ENCODE measurements at regions not wholly inside any gene's neighbourhood (a gene's known extent, or its start where the extent isn't known, plus 50 kb on each side); places are given as distances from the start of the nearest gene placed in this dataset.

DNA sequence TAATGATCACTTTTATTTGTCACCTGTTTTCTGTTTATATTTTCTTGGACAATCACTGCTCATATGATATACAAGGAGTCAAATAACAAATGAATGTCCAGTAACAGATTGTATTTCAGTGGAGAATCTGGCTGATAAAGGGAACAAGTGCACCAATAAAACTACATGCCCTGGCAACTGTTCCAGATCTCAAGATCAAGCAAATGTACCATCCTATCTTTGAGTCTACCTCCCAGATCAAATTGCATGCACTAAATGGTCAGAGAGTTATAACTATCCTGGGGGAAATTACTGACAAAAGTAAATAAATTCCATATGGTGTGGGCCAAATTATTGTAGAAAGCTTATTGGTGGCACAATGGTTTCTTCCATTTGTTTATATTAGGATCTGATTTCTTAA, 452.8 kb downstream of the MBD2 start:
- Histone ChIP-seq H3K4me1 (ENCODE audit: control insufficient read depth, insufficient read depth, low read length) (no peaks in the 10 kb centered on the region), H3K27ac (ENCODE audit: low read depth, low read length) (no peak overlapping the region), H3K27me3 (ENCODE audit: control insufficient read depth, insufficient read depth, low read length, poor library complexity, severe bottlenecking) (no peaks in the 10 kb centered on the region), H3K36me3 (ENCODE audit: control insufficient read depth, insufficient read depth, low read length) (no peaks in the 10 kb centered on the region), H3K4me3 (ENCODE audit: low read length) (no peak overlapping the region), H3K9me3 (ENCODE audit: control insufficient read depth, low read length) (no peaks in the 10 kb centered on the region), H3K9ac (ENCODE audit: extremely low read depth, low read length, poor library complexity, severe bottlenecking) (no peak overlapping the region)
- H3K9me3 Mint-ChIP-seq = no peaks in the 10 kb centered on the region
- no peak overlapping the region for H3K4me3 Mint-ChIP-seq
- no peaks in the 10 kb centered on the region for H3K4me1 Mint-ChIP-seq
- no peak for DNase-seq
- H3K36me3 Mint-ChIP-seq (ENCODE audit: low read depth) = no peaks in the 10 kb centered on the region
- H3K27me3 Mint-ChIP-seq (ENCODE audit: insufficient read depth) = peaks cover 2% of the 10 kb centered on the region
- TF ChIP-seq, protein P1, sequence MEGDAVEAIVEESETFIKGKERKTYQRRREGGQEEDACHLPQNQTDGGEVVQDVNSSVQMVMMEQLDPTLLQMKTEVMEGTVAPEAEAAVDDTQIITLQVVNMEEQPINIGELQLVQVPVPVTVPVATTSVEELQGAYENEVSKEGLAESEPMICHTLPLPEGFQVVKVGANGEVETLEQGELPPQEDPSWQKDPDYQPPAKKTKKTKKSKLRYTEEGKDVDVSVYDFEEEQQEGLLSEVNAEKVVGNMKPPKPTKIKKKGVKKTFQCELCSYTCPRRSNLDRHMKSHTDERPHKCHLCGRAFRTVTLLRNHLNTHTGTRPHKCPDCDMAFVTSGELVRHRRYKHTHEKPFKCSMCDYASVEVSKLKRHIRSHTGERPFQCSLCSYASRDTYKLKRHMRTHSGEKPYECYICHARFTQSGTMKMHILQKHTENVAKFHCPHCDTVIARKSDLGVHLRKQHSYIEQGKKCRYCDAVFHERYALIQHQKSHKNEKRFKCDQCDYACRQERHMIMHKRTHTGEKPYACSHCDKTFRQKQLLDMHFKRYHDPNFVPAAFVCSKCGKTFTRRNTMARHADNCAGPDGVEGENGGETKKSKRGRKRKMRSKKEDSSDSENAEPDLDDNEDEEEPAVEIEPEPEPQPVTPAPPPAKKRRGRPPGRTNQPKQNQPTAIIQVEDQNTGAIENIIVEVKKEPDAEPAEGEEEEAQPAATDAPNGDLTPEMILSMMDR (conservative IDR thresholded peaks at IDR 0.05) = no peak
- no peak overlapping the region for H3K27ac Mint-ChIP-seq

DNA sequence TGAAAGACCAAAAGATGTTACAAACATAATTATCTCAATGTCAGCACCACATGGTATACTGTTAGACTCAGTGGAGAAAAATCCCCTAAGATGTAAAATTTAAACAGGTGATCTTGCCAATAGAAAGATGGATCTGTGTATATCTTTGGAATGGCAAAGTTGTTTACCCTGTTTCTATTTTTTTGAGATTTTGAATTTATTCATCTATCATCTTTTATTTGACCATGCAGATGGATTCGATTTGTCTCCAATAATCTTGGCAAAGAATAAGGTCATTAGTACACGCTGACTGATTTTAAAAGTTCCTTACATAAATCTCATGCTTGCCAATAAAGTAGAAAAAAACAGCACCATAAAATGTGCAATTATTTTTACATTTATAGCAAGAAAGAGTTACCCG, 459.3 kb downstream of the MBD2 start:
- Histone ChIP-seq H3K9ac (ENCODE audit: extremely low read depth, low read length, poor library complexity, severe bottlenecking) (no peak overlapping the region), H3K4me1 (ENCODE audit: control insufficient read depth, insufficient read depth, low read length) (no peaks in the 10 kb centered on the region), H3K27me3 (ENCODE audit: control insufficient read depth, insufficient read depth, low read length, poor library complexity, severe bottlenecking) (no peaks in the 10 kb centered on the region), H3K9me3 (ENCODE audit: control insufficient read depth, low read length) (no peaks in the 10 kb centered on the region), H3K4me3 (ENCODE audit: low read length) (no peak overlapping the region), H3K36me3 (ENCODE audit: control insufficient read depth, insufficient read depth, low read length) (no peaks in the 10 kb centered on the region), H3K27ac (ENCODE audit: low read depth, low read length) (no peak overlapping the region)
- 95 to 96% methylated on average over 2 to 3 of the region's 3 CpGs for WGBS, 2 experiments (ENCODE audit: insufficient coverage in 1 of 2, insufficient read length in 1 of 2)
- no peak overlapping the region for H3K27ac Mint-ChIP-seq
- H3K27me3 Mint-ChIP-seq (ENCODE audit: insufficient read depth) = peaks cover 2% of the 10 kb centered on the region
- no peaks in the 10 kb centered on the region for H3K4me1 Mint-ChIP-seq
- no peak overlapping the region for H3K4me3 Mint-ChIP-seq
- TF ChIP-seq, protein P1 (conservative IDR thresholded peaks at IDR 0.05) = no peak
- DNase-seq = no peak
- no peaks in the 10 kb centered on the region for H3K9me3 Mint-ChIP-seq
- no peaks in the 10 kb centered on the region for H3K36me3 Mint-ChIP-seq (ENCODE audit: low read depth)

GRCh38 chr18:53764086-53764485, 460.4 kb downstream of the MBD2 start:
- peaks cover 2% of the 10 kb centered on the region for H3K27me3 Mint-ChIP-seq (ENCODE audit: insufficient read depth)
- no peak overlapping the region for H3K4me3 ChIP-seq (ENCODE audit: low read length)
- no peak overlapping the region for H3K9ac ChIP-seq (ENCODE audit: extremely low read depth, low read length, poor library complexity, severe bottlenecking)
- H3K9me3 ChIP-seq (ENCODE audit: control insufficient read depth, low read length) = no peaks in the 10 kb centered on the region
- H3K27ac Mint-ChIP-seq = no peak overlapping the region
- no peaks in the 10 kb centered on the region for H3K27me3 ChIP-seq (ENCODE audit: control insufficient read depth, insufficient read depth, low read length, poor library complexity, severe bottlenecking)
- H3K4me1 ChIP-seq (ENCODE audit: control insufficient read depth, insufficient read depth, low read length) = no peaks in the 10 kb centered on the region
- no peak for DNase-seq
- no peaks in the 10 kb centered on the region for H3K36me3 ChIP-seq (ENCODE audit: control insufficient read depth, insufficient read depth, low read length)
- no peaks in the 10 kb centered on the region for H3K36me3 Mint-ChIP-seq (ENCODE audit: low read depth)
- no peak overlapping the region for H3K27ac ChIP-seq (ENCODE audit: low read depth, low read length)
- 86 to 100% methylated on average over 1 of the region's 1 CpG for WGBS, 2 experiments (ENCODE audit: insufficient coverage in 1 of 2, insufficient read length in 1 of 2)
- no peaks in the 10 kb centered on the region for H3K4me1 Mint-ChIP-seq
- TF ChIP-seq, protein P1 (conservative IDR thresholded peaks at IDR 0.05) = no peak
- no peak overlapping the region for H3K4me3 Mint-ChIP-seq
- H3K9me3 Mint-ChIP-seq = no peaks in the 10 kb centered on the region

All from endodermal cell (in vitro differentiated cells).